GM12872 (cell line): ENCODE measurements at regions not wholly inside any gene's neighbourhood (a gene's known extent, or its start where the extent isn't known, plus 50 kb on each side); places are given as distances from the start of the nearest gene placed in this dataset.

Experiments used
- CTCF ChIP-seq: IDR thresholded peaks from 3 replicates; pipeline ENCODE4 v1.5.1; 2011; ENCODE audit warnings: low read depth, mild to moderate bottlenecking, low read length, moderate library complexity; ENCODE audit not compliant: insufficient read depth

DNA sequence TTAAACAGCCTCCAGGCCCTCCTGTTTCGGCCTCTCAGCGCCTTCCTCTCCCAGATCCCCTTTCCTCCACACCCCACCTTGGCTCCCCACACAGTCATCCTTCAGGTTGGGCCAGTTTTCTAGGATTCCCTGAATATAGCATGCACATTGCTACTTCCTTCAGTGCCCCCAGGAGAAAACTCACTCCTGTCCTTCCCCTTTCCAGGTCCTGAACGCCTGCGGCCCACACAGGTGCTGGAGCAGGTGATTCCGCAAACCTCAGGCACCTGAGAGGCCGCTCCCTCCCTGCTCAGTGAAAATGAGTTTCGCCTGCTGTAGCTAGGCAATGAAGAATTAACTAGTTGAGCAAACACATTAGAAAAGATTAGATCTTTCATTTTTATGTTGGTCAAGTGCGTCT, 185.0 kb downstream of the MED10 start:
- TF ChIP-seq CTCF: no peak

DNA sequence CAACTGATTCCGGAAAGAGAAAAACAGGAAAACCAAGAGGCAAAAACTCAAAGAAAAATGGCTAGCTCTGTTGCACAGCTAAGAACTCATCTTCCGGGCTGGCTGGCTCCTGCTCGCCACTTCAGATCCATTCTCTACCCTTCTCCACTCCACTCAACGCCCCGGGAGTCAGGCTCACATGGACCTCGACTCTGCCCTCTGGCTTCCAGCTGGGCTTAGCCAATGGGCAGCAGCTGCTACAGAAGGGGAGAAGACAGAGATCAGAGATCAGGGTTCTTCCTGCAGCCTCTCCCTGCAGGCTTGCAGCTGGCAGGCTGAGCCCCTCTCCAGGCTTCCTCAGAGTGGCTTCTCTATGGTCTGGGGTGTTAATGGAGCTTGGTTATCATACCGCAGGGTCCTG, 187.5 kb downstream of the MED10 start:
- TF ChIP-seq CTCF: no peak

GRCh38 chr5:6188976-6189375, 189.4 kb downstream of the MED10 start:
- no peak for TF ChIP-seq CTCF

GRCh38 chr5:6188344-6188743, 190.0 kb downstream of the MED10 start:
- TF ChIP-seq CTCF: no peak

GRCh38 chr5:6187501-6187900, 190.8 kb downstream of the MED10 start:
- no peak for TF ChIP-seq CTCF

DNA sequence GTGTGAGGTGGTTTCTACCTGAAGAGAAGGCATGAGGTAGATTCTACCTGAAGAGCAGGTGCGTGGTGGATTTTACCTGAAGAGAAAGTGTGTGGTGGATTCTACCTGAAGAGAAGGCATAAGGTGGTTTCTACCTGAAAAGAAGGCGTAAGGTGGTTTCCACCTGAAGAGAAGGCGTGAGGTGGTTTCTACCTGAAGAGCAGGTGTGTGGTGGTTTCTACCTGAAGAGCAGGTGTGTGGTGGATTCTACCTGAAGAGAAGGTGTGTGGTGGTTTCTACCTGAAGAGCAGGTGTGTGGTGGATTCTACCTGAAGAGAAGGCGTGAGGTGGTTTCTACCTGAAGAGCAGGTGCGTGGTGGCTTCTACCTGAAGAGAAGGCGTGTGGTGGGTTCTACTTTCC, 192.8 kb downstream of the MED10 start:
- TF ChIP-seq CTCF: no peak

GRCh38 chr5:6184481-6184880, 193.9 kb downstream of the MED10 start:
- no peak for TF ChIP-seq CTCF
